K562 (cell line): ENCODE measurements at regions not wholly inside any gene's neighbourhood (a gene's known extent, or its start where the extent isn't known, plus 50 kb on each side); places are given as distances from the start of the nearest gene placed in this dataset.

Experiments used
- ATAC-seq: fragments of 200-7000 bp; cut with Tn5 transposase; 3 replicates; pipeline ENCODE4 v1.9.1; 2020; ENCODE audit warnings: moderate library complexity
- BruUV-seq: library from RNA; stranded (reverse); fragments of 400-500 nt; replicated peaks from 2 replicates; lab custom pipeline; 2021; lab: Mats Ljungman, UMichigan
- CTCF ChIA-PET: fragments of 300-600 bp; formaldehyde crosslinking; extraction: SDS; loops from one replicate; lab custom pipeline; 2021; ENCODE audit warnings: low intra/inter-chr PET ratio; lab: Yijun Ruan, JAX
- POLR2A ChIA-PET: fragments of 300-600, 350-650 bp; sonication (Branson Sonifier 250); formaldehyde crosslinking; extraction: SDS; loops from one replicate; lab custom pipeline; 2021; ENCODE audit warnings: antibody characterized with exemption, inconsistent platforms; lab: Yijun Ruan, JAX
- DNase-seq, 4 experiments: peaks; one replicate each; pipeline versions ENCODE4 v3.0.0 to v3.0.0-alpha.2; 2011 to 2018; ENCODE audit warnings: low spot score in 3 of 4, mixed read lengths in 3 of 4; ENCODE audit errors: extremely low read depth in 1 of 4
- FAIRE-seq: peaks from 2 replicates; lab custom pipeline; 2011; peaks lifted over from hg19 to GRCh38; lab: Jason Lieb, UNC
- H2AFZ ChIP-seq: 2 replicates; pipeline ENCODE4 v1.6.0; 2011; ENCODE audit warnings: low read depth, low read length, control low read depth, inconsistent platforms
- H3K27ac ChIP-seq: fragments of 200-600 bp; 3 replicates; pipeline ENCODE4 v1.8.0; 2011; ENCODE audit warnings: low read depth, mild to moderate bottlenecking, control low read depth, inconsistent platforms, low read length, moderate library complexity, mixed read lengths; ENCODE audit errors: extremely low read depth
- H3K27me3 ChIP-seq, 2 experiments: fragments of 300-600 bp in 1 of 2; 2 replicates in 1 of 2; 3 replicates in 1 of 2; pipeline versions ENCODE4 v1.6.0 to v1.8.0; 2011; ENCODE audit warnings: inconsistent platforms in 2 of 2, low read length in 2 of 2, mild to moderate bottlenecking in 1 of 2, mixed read lengths in 1 of 2, moderate library complexity in 1 of 2; ENCODE audit not compliant: control insufficient read depth in 2 of 2, insufficient read depth in 2 of 2
- H3K36me3 ChIP-seq: fragments of 300-600 bp; 3 replicates; pipeline ENCODE4 v1.8.0; 2011; ENCODE audit warnings: mild to moderate bottlenecking, low read length, inconsistent platforms; ENCODE audit not compliant: control insufficient read depth, insufficient read depth
- H3K4me1 ChIP-seq, 2 experiments: fragments of 200-600 bp in 1 of 2; replicated peaks in 1 of 2; 2 replicates in 1 of 2; 3 replicates in 1 of 2; pipeline versions ENCODE4 v1.5.1 to v1.8.0; 2011; ENCODE audit warnings: inconsistent platforms in 2 of 2, low read length in 2 of 2, mild to moderate bottlenecking in 1 of 2, mixed read lengths in 1 of 2, moderate library complexity in 1 of 2; ENCODE audit not compliant: control insufficient read depth in 2 of 2, insufficient read depth in 2 of 2
- H3K4me2 ChIP-seq: 2 replicates; pipeline ENCODE4 v1.6.1; 2011; ENCODE audit warnings: low read length, control low read depth, inconsistent platforms, mixed read lengths; ENCODE audit not compliant: insufficient read depth
- H3K4me3 ChIP-seq: fragments of 200-600 bp; sonication (generic), shearing (Covaris generic); 2 replicates; pipeline ENCODE4 v1.5.1; 2016; ENCODE audit warnings: control low read depth, inconsistent platforms
- H3K79me2 ChIP-seq: fragments of 200-600 bp; 3 replicates; pipeline ENCODE4 v1.8.0; 2011; ENCODE audit warnings: low read length, inconsistent platforms; ENCODE audit not compliant: control insufficient read depth, insufficient read depth
- H3K9ac ChIP-seq, 2 experiments: 2 replicates each; pipeline versions ENCODE4 v1.6.0 to v1.6.1; 2011; ENCODE audit warnings: low read depth in 2 of 2, low read length in 2 of 2, control low read depth in 1 of 2, inconsistent platforms in 1 of 2, mild to moderate bottlenecking in 1 of 2, mixed read lengths in 1 of 2; ENCODE audit not compliant: insufficient read depth in 1 of 2
- H3K9me1 ChIP-seq: one replicate; pipeline ENCODE4 v1.6.0; 2011; ENCODE audit warnings: inconsistent platforms, mild to moderate bottlenecking, low read length, moderate library complexity; ENCODE audit not compliant: control insufficient read depth, insufficient read depth
- H3K9me3 ChIP-seq: replicated peaks from 2 replicates; pipeline ENCODE4 v1.5.1; 2011; ENCODE audit warnings: low read depth, low read length, inconsistent platforms; ENCODE audit not compliant: control insufficient read depth, insufficient read depth
- H4K20me1 ChIP-seq: replicated peaks from 2 replicates; pipeline ENCODE4 v1.6.1; 2011; ENCODE audit warnings: low read length, inconsistent platforms, mixed read lengths; ENCODE audit not compliant: control insufficient read depth, insufficient read depth
- CBX5 ChIP-seq: IDR thresholded peaks from 2 replicates; pipeline ENCODE4 v1.6.1; 2014; ENCODE audit warnings: low read depth, borderline replicate concordance
- FOXA1 ChIP-seq: fragments of 450-650 bp; IDR thresholded peaks from 2 replicates; pipeline ENCODE4 v1.6.1; 2016; ENCODE audit warnings: mild to moderate bottlenecking, borderline replicate concordance
- WGBS: fragments of 100-300 bp; shearing (Covaris generic); methylation state at CpG from one replicate; pipeline ENCODE4 v1.1.6; 2016; ENCODE audit warnings: low coverage, mixed read lengths; ENCODE audit not compliant: insufficient coverage; ENCODE audit errors: missing lambda C conversion rate; 5-methylcytosine and 5-hydroxymethylcytosine counted together
- in situ Hi-C: fragments of 300-500 bp; cut with MboI; formaldehyde crosslinking; loops from 4 replicates; pipeline ENCODE4 v1.15.0; 2018; ENCODE audit warnings: inconsistent platforms, mixed read lengths
- intact Hi-C: fragments of 100-400 bp; cut with micrococcal nuclease; formaldehyde crosslinking; loops from 2 replicates; pipeline ENCODE4 v1.14.2; 2022
- TF ChIP-seq, protein P1 (sequence below): fragments of 450-650 bp; IDR thresholded peaks from 2 replicates; pipeline ENCODE4 v1.6.1; 2017; ENCODE audit warnings: antibody characterized with exemption

DNA sequence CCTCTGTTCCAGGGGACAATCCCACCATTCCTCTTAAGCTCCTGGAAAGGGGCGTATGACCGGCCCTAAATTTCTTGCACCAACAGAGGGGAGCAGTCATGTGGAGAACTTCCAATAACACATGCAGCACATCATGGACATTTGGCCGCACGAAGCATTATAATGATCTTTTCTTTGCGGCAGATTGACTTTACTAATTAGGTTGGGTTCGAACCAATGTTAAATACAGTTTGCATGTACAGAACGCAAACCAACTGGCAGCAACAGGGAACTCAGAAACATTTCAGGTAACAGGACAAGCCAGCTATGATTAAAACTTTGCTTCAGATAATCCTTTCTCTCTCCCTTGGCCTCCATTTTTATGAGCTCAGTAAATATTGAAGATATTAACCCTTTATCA is 100.8 kb upstream of the ADPGK start:
- Histone ChIP-seq H3K4me1 (no peaks in the 10 kb centered on the region; a peak in 1 of 5 replicates), H4K20me1 (no peaks in the 10 kb centered on the region), H3K9ac (no peak overlapping the region), H3K79me2 (no peaks in the 10 kb centered on the region), H3K4me3 (no peak overlapping the region), H3K4me2 (no peak overlapping the region), H2AFZ (no peak overlapping the region), H3K9me1 (no peaks in the 10 kb centered on the region), H3K9me3 (no peaks in the 10 kb centered on the region), H3K27me3 (no peaks in the 10 kb centered on the region; a peak in 1 of 5 replicates), H3K36me3 (no peaks in the 10 kb centered on the region), H3K27ac (no peak overlapping the region)
- ATAC-seq, result no peak
- no TSS peak for BruUV-seq
- no peak for DNase-seq
- FAIRE-seq, result no peak
- intact Hi-C loops, result no loop called here
- ChIA-PET CTCF (no interaction called here), POLR2A (no interaction called here)
- in situ Hi-C loops, result no loop called here
- TF ChIP-seq FOXA1 (no peak), CBX5 (no peak)
- TF ChIP-seq, protein P1, sequence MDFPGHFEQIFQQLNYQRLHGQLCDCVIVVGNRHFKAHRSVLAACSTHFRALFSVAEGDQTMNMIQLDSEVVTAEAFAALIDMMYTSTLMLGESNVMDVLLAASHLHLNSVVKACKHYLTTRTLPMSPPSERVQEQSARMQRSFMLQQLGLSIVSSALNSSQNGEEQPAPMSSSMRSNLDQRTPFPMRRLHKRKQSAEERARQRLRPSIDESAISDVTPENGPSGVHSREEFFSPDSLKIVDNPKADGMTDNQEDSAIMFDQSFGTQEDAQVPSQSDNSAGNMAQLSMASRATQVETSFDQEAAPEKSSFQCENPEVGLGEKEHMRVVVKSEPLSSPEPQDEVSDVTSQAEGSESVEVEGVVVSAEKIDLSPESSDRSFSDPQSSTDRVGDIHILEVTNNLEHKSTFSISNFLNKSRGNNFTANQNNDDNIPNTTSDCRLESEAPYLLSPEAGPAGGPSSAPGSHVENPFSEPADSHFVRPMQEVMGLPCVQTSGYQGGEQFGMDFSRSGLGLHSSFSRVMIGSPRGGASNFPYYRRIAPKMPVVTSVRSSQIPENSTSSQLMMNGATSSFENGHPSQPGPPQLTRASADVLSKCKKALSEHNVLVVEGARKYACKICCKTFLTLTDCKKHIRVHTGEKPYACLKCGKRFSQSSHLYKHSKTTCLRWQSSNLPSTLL, result no peak
- 2% methylated on average over 7 of the region's 7 CpGs for WGBS
